HG02852 (cell line): ENCODE measurements at regions not wholly inside any gene's neighbourhood (a gene's known extent, or its start where the extent isn't known, plus 50 kb on each side); places are given as distances from the start of the nearest gene placed in this dataset.
"Not testable (repeated sequence)": the region's sequence is repeated elsewhere in the genome, so short reads cannot be mapped to it uniquely, and the experiment has no call there.

Source experiments
- ATAC-seq: cut with Tn5 transposase; IDR thresholded peaks from one replicate; pipeline ENCODE4 v1.9.1; 2021; ENCODE audit warnings: mild to moderate bottlenecking, moderate library complexity; ENCODE audit not compliant: unreplicated experiment

GRCh38 chr2:142827170-142827569 is 50.3 kb upstream of the KYNU start:
- no peak for ATAC-seq

- ATAC-seq, result no peak
These were observed 51.6 kb upstream of the KYNU start for GRCh38 chr2:142825861-142826260.

GRCh38 chr2:142824756-142825155 is 52.7 kb upstream of the KYNU start:
- no peak for ATAC-seq

- ATAC-seq, result no peak
These were observed 55.3 kb upstream of the KYNU start for GRCh38 chr2:142822190-142822589.

- ATAC-seq, result no peak
These were observed 58.1 kb upstream of the KYNU start for GRCh38 chr2:142819411-142819810.

GRCh38 chr2:142815375-142815774 is 62.1 kb upstream of the KYNU start:
- no peak for ATAC-seq

GRCh38 chr2:142813830-142814829 is 63.3 kb upstream of the KYNU start:
- ATAC-seq, result no peak

- not testable (repeated sequence) for ATAC-seq
These were observed 65.8 kb upstream of the KYNU start for GRCh38 chr2:142811644-142812043.

GRCh38 chr2:142805244-142805643 is 72.2 kb upstream of the KYNU start:
- no peak for ATAC-seq

GRCh38 chr2:142803158-142803557 is 74.3 kb upstream of the KYNU start:
- no peak for ATAC-seq

- ATAC-seq, result no peak
These were observed 80.9 kb upstream of the KYNU start for GRCh38 chr2:142796588-142796987.

- ATAC-seq, result no peak
These were observed 81.3 kb upstream of the KYNU start for GRCh38 chr2:142796161-142796560.

- no peak for ATAC-seq
These were observed 82.6 kb upstream of the KYNU start for GRCh38 chr2:142794850-142795249.

GRCh38 chr2:142792328-142792727 is 85.1 kb upstream of the KYNU start:
- ATAC-seq, result not testable (repeated sequence)

GRCh38 chr2:142791335-142791734 is 86.1 kb upstream of the KYNU start:
- ATAC-seq, result no peak

GRCh38 chr2:142786918-142787702 is 90.4 kb upstream of the KYNU start:
- no peak for ATAC-seq

GRCh38 chr2:142782942-142783443 is 94.5 kb upstream of the KYNU start:
- no peak for ATAC-seq

- no peak for ATAC-seq
These were observed 96.3 kb upstream of the KYNU start for GRCh38 chr2:142781146-142781545.

- ATAC-seq, result no peak
These were observed 99.2 kb upstream of the KYNU start for GRCh38 chr2:142778289-142778688.

GRCh38 chr2:142777742-142778141 is 99.7 kb upstream of the KYNU start:
- no peak for ATAC-seq

GRCh38 chr2:142769761-142770160 is 107.7 kb upstream of the KYNU start:
- no peak for ATAC-seq

- ATAC-seq, result no peak
These were observed 109.6 kb upstream of the KYNU start for GRCh38 chr2:142767847-142768246.
